NCI-H510A treated with DMSO at 0.1 percent for 48 hours (cell line): ENCODE measurements at regions not wholly inside any gene's neighbourhood (a gene's known extent, or its start where the extent isn't known, plus 50 kb on each side); places are given as distances from the start of the nearest gene placed in this dataset.
"Not testable (repeated sequence)": the region's sequence is repeated elsewhere in the genome, so short reads cannot be mapped to it uniquely, and the experiment has no call there.

Experiments
- DNase-seq: peaks from one replicate; lab custom pipeline; 2025; lab: John Stamatoyannopoulos, UW

- DNase-seq: no peak
These were observed 509.4 kb upstream of the ADARB2 start for GRCh38 chr10:2246747-2247146.

GRCh38 chr10:2245580-2245979 lies 508.3 kb upstream of the ADARB2 start:
- no peak for DNase-seq

DNA sequence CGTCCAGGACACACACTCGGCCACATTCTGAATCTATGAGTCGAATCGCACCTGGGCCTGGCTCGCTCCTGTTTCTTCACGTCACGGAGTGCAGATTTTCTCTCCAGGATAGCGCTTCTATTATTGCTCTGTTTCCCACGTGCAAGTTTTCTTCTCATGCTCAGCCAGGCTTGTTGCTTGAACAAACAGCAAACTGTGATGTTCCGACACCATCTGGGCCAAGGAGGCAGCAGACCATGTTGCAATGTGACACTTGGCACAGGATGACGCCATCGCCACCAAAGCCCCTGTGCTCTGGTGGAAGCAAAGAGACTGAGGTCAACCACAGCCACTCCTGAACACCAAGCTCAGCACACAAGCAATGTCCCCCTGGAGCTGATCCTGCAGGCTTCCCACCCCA lies 507.1 kb upstream of the ADARB2 start:
- DNase-seq: no peak

DNA sequence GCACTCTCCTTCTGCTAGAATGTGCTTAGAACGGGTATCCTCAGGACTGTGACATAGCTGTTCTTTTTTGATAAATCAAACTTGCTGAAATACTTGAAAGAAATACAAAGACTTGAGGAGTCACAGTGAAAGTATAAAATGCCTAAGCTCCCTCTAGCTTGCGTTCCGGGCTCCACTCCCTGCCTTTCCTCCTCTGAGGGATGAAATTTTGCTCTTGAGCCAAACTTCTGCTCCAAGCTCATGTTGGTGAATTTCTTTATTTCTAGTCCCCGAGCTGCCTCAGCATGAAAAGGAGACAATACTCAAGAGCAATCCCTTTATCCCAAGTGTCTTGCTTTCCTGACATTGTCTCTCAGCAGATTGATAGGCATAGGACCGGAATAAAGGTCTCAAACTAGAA lies 499.6 kb upstream of the ADARB2 start:
- no peak for DNase-seq

DNA sequence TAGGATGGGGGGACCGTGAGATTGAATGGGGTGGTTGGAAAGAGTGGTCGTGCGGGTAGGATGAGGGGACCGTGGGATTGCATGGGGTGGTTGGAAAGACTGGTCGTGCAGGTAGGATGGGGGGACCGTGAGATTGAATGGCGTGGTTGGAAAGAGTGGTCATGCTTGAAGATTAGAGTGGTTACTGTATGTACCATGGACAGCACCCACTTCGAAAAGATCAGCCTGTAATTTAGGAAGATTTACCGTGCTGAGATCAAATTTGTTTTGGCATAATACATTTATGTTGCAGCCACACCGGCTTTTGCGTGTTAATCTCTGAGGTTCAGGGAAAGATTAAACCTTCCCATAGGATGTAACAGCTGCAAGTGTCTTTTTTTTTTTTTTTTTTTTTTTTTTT lies 495.2 kb upstream of the ADARB2 start:
- no peak for DNase-seq

DNA sequence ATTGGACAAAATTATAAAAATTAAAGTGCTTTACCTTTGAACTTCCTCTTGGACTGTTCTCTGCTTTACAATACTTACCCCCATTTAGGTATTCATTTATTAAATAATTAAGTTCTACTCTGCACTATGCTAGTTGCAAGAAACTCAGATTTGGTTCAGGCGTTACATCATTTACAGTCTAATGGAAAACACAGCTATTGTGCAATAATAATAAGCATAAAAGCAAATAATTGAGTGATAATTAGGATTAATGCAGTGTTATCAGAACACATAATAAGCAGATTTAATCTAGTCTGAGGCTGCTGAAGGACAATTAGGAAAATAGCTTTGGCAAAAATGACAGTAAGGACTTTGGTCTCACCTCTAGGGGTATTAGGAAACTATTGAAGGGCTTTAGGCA lies 493.2 kb upstream of the ADARB2 start:
- DNase-seq: no peak

GRCh38 chr10:2228320-2228901 lies 491.1 kb upstream of the ADARB2 start:
- DNase-seq: no peak

GRCh38 chr10:2225609-2226008 lies 488.3 kb upstream of the ADARB2 start:
- no peak for DNase-seq

- no peak for DNase-seq
These were observed 486.4 kb upstream of the ADARB2 start for GRCh38 chr10:2223548-2224320.

- DNase-seq: no peak
These were observed 485.3 kb upstream of the ADARB2 start for GRCh38 chr10:2222631-2223030.

DNA sequence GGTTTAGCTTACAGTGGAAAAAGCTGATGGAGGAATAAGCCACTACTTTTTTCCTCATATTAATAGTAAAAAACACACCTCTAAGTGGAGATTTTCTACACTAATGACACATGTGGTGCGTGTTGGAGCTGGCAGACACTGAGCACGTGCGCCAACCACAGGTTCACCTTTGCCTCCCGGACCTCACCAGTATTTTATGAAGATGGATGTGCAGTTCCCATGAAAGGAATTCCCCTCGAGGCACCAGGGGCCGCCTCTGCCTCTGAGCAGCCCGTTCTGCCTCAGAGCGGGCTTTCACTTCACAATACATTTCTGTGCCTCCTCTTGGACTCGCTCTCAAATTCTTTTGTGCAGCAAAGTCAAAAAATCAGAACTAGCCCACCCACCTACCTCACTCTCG lies 477.5 kb upstream of the ADARB2 start:
- no peak for DNase-seq

DNA sequence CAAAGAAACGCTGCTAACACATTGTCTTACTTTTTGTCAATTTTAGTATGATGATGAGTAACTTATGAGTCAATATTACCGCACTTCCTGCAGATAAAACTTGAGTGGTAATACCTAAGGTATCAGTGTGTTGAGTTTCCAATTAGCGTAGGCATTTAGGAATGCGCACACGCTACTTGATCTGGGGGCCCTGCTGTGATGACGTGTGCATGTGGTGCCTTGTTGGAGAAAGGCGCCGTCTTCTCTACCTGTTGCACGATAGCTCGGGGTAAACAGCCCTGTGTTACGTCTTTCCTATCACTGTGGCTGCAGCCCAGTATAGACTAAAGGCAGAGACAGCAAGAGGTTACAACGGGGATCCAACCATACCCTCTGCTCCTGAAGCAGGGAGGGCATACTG lies 476.8 kb upstream of the ADARB2 start:
- DNase-seq: no peak

DNA sequence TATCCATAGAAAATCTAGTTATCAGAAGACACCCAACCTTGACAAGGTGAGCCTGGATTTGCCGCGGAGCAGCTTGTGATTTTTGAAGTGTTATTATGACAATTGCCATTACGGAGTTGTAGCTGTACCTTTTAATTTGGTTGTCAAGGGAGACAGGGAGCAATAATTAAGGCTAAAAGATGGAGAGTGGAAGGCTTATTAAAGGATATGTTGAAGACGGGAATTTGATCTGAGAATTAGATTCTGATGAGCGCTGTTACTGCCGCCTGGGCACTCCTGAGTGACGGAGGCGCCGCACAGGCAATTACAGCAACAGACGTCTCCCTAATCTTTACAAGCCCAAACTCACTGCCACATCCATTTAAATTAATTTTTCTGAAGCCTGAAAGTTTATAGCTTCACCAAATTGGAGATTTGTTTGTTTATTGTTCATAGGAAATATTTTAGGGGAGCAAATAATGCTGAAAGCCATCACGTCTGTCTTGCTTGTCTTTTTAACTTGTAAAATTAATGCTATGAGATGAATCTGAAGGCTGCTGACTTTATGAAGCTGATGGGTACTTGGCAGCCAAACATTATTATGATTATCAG lies 475.0 kb upstream of the ADARB2 start:
- no peak for DNase-seq

- no peak for DNase-seq
These were observed 472.8 kb upstream of the ADARB2 start for GRCh38 chr10:2210088-2210487.

GRCh38 chr10:2208106-2208505 lies 470.8 kb upstream of the ADARB2 start:
- no peak for DNase-seq

DNA sequence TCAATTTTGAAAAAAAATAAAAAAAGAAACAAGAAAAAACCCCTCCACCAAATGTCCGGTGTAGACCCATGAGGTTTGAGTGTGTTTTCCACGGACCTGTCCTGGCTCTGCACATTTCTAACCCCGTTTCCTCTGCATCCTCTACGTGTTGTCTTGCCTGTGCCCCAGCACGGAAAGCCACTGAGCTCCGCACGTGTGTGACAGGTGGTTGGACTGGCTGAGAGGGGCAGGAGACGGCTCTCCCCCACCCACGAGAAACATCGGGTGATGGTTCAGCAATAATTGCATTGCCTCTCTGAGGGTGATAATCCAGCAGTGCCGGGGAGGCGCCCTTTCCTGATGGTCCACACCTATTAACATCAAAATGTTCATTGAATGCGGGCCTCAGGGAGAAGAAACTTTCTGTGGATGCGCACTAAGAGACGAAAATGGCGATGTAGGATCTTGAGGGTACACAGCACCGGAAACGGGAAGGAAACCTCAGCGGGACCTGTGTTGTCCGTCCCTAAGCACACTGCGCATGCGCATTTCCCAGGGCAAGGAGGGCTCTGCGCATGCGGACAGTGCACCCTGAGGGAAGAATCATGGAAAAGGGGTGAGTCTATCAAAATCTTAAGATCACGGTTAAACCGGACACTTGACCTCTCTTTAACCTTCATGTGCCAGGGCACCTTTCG lies 470.1 kb upstream of the ADARB2 start:
- no peak for DNase-seq

DNA sequence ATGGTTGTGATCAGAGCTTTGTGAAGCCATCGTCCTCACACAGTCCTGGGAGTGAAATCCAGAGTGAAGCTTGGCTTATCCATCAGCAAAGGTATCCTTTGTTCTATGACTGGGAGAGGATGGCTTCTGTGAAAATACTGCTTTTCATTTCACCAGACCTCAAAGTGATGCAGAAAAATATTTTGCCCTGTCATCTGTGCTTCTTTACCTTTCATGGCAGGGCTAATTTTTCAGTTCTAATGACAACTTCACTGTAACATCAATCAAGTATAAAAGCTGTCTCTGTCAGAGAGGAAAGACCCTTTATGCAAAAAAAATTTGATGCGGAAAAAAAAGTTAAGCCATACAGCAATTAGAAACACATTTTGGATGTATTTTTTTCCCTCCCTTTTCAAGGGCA lies 468.1 kb upstream of the ADARB2 start:
- no peak for DNase-seq

DNA sequence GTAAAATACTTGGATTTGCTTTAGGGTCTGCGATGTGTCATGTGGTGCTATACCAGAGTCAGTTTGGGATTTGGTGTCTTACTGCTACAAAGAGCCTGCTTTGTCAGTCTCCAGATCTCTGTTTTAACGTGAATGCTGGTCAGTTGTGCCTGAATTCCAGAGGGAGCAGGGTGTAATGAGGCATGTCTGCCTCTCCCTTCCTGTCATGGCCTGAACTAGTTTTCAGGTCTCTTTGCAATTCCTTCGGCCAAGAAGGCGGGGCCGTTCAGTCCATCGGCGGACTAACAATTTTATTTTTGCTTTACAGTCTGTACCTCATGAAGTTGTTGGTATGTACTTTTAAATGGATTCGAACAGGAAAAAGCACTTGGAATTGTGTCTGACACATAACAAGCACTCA lies 465.1 kb upstream of the ADARB2 start:
- no peak for DNase-seq

DNA sequence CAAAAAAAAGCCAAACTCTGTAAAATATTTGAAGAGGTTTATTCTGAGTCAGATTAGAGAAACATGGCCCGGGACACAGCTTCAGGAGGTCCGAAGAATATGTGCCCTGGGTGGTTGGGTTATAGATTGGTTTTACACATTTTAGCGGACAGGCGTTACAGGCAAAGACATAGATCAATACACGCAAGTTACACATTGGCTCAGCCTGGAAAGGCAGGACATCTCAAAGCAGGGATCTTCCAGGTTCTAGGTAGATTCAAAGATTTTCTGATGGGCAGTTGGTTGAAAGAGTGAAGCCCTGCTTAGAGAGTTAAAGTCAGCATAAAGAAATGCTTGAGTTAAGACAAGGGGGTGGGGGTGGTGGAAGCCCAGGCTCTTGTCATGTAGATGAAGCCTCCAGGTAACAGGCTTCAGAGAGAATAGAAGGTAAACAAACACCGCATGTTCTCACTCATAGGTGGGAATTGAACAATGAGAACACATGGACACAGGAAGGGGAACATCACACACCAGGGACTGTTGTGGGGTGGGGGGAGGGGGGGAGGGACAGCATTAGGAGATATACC lies 464.3 kb upstream of the ADARB2 start:
- DNase-seq: no peak

DNA sequence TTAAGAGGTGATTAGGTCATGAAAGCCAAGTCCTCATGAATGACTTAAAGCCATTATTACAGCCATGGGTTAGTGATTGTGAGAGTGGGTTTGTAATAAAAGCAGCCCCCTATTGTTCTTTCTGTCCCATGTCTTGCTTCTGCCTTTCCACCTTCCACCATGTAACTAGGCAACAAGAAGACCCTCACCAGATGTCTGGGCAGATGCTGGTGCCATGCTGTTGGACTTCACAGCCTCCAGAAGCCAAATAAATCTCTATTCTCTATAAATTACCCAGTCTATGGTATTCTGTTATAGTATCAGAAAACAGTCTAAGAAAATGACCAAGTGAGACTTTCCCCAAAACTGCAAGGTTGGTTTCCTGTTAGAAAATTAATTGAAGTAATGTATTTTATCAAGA lies 460.3 kb upstream of the ADARB2 start:
- DNase-seq: no peak

GRCh38 chr10:2196272-2196671 lies 458.9 kb upstream of the ADARB2 start:
- DNase-seq: no peak

- DNase-seq: not testable (repeated sequence)
These were observed 452.0 kb upstream of the ADARB2 start for GRCh38 chr10:2189356-2189755.

DNA sequence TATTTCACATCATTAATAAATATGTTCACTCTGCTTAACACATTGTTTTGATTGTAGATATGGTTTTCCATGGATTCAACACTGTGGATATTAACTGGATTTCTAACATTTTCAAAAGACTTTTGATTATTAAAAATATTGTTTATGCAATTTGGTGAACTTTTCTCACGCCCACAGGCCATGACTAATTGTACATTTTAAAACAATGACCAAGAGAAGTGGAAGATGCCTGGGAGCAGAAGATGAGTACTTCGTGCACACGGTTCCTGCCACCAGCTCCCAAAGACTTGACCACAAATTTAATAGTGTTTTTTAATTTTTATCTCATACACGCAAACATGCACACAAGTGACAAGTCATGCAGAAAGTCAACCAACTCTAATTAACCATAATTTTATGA lies 451.0 kb upstream of the ADARB2 start:
- DNase-seq: no peak
